OCI-LY3 (cell line): ENCODE measurements at regions not wholly inside any gene's neighbourhood (a gene's known extent, or its start where the extent isn't known, plus 50 kb on each side); places are given as distances from the start of the nearest gene placed in this dataset.

Experiments
- CTCF ChIP-seq: fragments of 200-600, 300-600 bp; sonication (generic); IDR thresholded peaks from 2 replicates; pipeline ENCODE4 v1.5.1; 2014; ENCODE audit warnings: antibody characterized with exemption, low read length, low read depth
- EZH2phosphoT487 ChIP-seq: fragments of 200-600 bp; shearing (Covaris generic); IDR thresholded peaks from 2 replicates; pipeline ENCODE4 v1.6.1; 2018; ENCODE audit warnings: antibody characterized with exemption, mixed run types, low read depth

GRCh38 chr10:31100115-31100601 is 68.5 kb upstream of the ZNF438 start:
- TF ChIP-seq CTCF (no peak), EZH2phosphoT487 (no peak)
